HG03175 (cell line): ENCODE measurements at regions not wholly inside any gene's neighbourhood (a gene's known extent, or its start where the extent isn't known, plus 50 kb on each side); places are given as distances from the start of the nearest gene placed in this dataset.
"Not testable (repeated sequence)": the region's sequence is repeated elsewhere in the genome, so short reads cannot be mapped to it uniquely, and the experiment has no call there.

Experiments
- ATAC-seq: cut with Tn5 transposase; IDR thresholded peaks from one replicate; pipeline ENCODE4 v1.9.1; 2021; ENCODE audit warnings: mild to moderate bottlenecking, moderate library complexity; ENCODE audit not compliant: unreplicated experiment

DNA sequence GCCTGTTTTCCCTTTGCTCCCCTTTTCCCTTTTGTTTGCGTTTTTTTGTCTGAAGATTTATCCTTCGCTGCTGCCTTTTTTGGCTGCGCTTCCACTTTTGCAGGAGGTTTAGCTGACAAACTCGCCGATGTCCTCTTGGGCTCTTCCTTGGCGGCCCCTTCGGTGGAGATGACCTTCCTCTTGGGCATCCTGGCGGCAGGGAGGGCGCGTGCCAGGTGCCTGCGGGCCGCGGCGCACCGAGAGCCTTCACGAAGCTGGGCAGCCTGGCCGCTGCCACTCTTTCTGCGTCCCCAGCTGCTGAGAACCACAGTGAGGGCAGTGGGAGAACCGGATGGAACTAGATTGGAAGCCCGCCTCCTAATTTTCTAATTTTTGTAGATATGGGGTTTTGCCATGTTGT lies 197.1 kb upstream of the C2CD4B start:
- ATAC-seq: no peak

DNA sequence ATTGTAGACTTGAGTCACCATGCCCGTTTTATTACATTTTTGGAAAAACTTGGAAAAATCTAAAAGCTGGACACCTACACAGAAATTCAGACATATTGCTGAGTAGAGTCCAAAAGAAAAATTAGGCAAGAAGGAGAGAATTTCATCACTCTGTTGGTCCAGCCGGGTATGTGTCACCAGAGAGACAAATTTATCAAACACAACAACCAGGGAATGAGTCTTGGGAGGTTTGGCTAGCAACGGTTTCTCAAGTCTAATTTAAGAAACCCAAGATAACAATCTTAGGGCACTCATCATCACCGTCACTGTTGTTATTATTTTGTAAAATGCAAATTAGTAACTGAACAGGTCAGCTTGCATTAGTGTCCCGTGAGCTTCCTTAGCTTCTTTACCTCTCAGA lies 197.5 kb upstream of the C2CD4B start:
- no peak for ATAC-seq

DNA sequence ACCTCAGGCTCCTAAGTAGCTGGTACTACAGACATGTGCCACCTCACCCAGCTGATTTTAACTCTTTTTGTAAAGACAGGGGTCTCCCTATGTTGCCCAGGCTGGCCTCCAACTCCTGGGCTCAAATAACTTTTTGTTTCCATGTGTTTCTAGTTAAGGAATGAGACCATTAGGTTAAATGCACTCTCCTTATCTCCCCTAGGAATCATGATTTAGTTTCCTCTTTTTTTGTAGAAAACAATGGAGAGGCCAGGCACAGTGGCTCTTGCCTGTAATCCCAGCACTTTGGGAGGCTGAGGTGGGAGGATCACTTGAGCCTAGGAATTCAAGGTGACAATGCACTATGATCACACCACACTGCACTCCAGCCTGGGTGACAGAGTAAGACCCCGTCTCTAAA lies 198.8 kb upstream of the C2CD4B start:
- no peak for ATAC-seq

DNA sequence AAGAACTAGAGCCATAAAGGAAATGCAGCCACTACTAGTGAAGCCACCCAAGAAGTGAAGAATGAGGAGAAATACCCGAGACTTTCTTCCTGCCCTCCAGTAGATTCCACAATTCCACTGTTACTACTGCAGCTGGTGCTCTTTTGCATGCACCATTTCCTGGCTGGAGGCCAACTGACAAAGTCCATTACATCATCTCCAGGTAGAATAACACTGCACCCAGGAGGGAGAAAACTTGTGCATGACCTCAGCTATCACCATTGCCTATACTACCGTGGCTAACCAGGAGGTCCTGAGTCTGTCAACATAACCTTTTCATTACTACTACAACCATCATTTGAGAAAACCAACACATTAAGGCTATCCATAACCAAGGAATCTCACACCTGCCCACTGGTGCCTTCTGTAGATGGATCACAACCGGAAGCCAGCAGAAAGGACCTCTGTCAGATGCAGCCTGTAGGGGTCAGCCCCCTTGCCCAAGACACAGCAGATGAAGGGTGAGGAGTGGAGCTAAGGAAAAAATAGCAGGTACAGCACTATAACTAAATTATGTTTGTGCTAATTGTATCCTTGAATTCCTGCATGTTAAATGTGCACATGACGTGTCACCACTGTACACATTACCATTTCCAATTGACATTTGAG lies 200.8 kb upstream of the C2CD4B start:
- ATAC-seq: no peak

DNA sequence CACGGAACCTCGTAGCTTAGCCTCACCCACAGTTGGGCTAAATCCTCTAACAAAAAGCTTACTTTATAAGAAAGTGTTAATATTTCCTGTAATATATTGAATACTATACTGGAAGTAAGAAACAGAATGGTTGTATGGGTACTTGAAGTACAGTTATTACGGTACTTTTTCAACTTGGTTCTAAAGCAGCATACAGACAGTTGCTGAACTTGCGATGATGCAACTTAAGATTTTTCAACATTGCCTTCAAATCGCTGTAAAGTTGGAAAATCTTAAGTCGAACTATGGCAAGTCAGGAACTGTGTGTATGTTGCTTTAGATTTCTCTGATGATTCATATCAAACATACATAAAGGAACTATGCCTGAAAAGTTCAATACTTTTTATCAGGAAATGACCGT lies 204.4 kb upstream of the C2CD4B start:
- no peak for ATAC-seq

DNA sequence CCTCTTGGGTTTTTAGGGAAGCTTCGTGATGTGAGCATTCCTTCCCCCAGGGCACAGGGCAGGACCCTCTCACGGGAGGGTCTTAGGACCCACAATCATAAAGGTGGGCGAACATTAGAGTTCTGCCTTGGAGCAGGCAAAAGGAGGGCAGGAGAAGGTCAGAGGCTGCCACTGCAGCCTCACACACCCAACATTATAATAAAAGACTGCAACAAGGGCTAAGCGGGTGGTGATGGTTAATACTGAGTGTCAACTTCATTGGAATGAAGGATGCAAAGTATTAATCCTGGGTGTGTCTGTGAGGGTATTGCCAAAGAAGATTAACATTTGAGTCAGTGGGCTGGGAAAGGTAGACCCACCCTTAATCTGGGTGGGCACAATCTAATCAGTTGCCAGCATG lies 206.6 kb upstream of the C2CD4B start:
- ATAC-seq: not testable (repeated sequence)

DNA sequence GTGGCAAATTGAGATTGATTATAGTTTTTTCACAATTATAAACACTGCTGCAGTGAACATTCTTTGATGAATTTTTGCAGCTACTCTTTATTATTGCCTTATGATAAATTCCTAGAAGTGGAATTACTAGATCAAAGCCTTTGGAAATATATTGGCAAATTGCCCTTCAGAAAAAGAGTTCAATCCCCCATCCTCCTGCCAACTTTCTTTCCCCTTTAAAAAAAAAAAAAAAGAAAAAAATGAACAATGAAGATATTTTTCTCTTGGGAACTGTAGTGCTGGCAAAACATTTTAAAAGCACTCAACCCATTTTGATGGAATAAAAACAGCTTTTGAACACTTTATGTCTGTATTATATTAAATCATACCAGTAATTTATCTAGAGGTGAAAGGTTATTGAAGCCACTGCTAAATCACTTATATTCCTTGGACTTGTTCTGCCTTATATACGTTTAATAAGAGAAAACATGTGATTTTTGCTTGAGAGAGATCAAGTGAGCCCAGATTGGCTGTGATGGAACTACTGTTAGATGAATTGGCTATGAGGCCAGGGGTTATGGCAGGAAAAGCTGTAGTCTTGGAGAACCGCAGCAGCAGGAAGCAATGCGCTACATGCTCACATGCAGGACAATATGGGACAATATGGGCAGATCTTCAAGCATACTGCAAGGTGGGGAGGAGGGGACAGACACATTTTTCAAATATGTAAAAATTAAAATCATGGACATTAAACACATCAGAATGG lies 212.8 kb upstream of the C2CD4B start:
- no peak for ATAC-seq

DNA sequence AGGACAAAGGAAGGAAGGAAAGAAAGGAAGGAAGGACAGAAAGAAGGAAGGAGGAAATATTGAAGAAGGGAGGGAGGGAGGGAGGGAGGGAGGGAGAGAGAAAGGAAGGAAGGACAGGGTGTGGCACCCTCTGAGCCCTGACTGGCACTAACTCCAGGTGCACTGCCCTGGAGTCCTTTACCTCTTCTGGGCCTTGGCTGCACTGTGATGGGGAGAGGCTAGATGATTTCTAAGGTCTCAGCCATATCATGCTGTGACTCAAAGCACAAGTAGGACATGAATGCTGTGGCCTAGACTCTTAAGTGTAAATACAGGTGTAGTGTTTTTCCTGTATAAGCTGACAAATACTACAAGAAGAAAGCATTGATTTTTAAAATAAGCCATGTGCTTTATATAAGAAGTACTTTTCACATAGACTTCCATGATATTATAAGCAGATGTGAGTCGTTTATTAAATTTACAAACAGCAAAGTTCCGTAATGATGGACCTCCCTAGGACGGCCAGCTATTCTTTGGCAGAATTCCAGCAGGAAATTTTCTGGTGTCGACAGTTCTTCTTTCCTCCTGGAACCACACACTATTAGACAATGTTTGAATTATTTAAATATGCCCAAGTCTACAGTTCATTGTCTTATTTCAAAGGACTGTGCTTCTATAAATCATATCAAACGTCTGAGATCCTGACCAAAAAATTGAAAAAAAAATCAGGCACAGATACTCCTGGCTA lies 213.8 kb upstream of the C2CD4B start:
- no peak for ATAC-seq

DNA sequence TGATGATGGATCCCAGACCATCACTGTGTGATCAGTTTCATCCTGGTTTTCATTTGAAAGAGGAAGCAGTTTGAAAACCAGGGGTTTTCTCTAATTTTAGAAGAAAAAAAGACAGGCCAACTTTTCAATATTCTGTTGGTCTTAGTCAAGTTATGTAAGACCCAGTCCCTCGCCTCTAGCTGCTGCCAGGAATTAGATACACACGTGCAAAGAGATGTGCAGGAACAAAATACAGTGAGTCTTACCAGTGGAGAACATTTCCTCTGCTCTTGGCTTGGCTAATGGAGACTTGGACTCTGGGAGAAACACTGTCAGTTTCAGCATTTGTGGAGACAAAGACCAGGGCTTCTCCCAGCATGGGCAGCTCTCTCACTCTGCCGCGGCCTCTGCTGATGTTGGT lies 214.9 kb upstream of the C2CD4B start:
- no peak for ATAC-seq

DNA sequence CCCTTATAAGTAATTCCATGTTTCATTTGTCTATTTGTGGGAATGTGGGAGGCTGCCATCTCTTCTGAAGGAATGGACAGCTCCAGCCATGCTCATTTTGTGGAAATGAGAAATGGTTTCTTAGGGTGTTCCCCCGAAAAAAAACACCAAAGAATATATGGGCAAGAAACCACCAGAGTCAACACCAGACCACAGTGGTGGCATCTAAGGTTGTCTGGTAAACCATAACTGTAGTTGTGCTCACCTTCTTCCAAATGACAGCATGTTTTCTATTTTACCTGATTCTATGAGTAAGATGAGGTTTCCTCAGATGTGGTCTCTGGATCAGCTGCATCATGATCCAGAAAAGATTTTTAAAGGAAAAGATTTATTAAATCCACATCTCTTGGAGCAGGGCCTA lies 217.0 kb upstream of the C2CD4B start:
- ATAC-seq: no peak

DNA sequence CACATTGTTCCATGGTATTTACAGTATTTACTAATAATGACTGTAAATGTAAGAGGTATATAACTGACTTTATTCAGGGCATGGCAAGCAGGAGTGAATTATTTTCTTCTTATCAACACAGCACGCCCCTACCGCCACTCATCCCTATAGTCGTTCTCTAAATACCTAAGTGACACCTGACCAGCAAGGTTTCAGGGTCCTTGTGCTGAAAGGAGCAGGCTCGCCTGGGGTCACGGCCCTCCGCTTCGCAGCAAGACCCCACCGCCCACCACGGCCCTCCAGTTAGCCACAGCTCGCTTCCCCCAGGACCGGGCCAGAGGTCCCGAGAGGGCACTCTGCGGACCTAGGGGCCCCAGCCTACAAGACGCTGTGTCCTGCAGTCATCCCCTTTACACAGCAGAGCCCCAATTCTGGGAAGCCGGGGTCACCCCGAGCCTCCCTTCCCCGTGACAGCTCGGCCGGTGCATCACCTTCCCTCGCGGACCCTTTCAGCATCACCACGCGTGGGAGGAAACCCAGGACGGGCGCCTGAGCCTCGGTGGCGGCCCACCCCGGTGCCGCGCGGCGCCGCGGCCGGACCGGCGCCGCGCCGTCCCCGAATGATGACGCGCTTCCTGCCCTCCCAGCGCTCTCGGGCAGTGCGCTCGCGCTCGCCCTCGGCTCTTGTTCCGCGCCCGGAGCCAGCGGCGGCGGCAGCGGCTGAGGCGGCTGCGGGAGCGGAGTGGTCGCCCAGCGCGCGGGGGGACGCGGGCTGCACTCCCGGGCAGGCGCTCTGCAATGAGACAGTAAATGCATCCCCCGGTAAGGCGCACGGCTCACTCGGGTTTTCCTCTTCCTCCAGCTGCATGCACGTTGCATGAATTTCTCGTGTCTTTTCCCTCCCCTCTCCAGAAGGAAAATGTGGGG lies 225.1 kb upstream of the C2CD4B start, which contains the start of gene TLN2:
Gene TLN2 (plus strand): TSS at position 666 of the 906 bp plus-strand sequence.
- peak; percentile 87 for ATAC-seq

DNA sequence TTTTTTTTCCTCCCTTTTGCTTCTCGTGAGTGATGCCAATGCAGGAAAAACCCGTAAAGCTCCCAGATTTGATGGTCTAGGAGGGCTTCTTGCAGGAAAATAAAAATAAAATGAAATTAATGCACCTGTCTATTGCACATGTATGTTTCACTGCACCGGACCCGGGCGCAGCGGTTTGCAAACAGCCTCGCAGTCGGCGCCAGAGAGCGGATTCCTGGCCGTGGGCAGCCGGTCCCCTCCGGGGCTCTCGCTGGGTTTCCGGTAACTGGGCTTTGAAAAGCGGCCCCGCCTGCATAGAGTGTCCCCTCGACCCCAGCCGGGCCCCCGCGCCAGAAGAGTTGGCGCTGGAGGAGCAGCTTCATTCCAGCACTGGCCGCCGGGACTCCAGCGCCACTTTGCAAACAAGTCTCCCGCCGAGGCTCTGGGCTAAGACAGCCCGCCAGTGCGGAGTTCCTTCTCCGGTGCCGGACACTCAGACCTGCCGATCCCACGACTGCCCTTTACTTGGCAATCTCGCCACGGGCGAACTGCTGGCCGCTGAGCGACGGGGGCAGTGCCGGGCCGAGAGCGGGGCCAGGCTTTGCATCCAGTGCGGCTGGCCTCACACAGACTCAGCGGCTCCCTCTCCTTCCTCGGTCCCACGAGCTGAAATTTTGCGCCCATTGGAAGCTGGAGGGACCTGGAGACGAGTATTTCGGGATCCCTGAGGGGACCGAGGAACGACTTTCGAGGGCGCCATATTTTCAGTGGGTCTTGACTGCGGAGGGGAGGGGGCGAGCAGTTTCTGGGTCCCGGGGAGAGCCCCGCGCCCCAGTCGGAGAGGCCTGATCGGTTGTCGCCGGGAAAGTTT lies 225.9 kb upstream of the C2CD4B start:
- peak; percentile 24 for ATAC-seq

DNA sequence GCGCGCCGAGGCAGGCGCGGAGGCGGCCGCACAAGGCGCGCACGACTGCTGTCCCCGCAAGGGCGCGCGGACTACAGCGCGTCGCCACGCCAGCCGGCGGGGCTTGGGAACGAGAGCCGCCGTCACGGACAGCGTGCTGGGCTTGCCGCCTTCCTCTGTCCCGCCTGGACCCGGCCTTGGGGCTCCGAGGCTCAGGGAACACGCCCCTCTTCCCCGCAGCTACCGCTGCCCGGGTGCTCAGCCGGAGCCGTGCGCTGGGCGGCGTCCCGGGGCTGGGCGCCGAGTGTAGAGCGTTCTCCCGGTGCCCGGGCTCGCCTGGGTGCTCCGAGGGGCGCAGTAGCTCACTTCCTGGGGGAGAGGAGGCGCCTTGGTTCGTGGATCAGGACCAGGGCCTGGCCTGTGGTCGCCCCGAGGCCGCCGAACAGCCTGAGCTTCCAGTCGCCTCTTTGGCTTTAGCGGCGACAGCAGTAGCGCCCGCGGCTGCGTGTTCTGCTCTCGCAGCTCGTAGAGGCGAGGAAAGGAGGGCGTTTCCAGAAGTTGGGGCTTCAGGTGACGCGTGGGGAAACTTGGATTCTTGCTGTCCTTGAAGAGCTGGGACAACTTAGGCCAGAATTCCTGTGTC lies 226.7 kb upstream of the C2CD4B start:
- ATAC-seq: no peak

DNA sequence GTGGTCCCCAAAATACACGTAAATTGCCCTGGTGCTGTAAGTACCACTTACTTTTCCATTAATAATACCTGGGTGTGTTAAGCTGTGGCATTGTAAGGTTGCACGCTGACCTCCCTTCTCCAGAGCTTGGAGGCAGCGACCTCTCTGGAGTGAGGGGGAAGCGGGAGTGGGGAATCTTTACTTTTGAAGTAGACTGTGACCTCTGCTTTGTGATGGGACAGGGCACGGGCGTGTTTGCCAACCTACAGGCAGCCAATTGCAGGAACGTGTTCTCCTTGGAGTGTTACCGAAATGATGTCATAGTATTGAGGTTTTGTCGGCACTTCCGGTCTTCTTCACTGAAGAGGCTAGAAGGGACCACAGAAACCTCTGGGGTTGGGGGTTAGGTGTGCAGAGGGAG lies 227.3 kb upstream of the C2CD4B start:
- ATAC-seq: no peak

DNA sequence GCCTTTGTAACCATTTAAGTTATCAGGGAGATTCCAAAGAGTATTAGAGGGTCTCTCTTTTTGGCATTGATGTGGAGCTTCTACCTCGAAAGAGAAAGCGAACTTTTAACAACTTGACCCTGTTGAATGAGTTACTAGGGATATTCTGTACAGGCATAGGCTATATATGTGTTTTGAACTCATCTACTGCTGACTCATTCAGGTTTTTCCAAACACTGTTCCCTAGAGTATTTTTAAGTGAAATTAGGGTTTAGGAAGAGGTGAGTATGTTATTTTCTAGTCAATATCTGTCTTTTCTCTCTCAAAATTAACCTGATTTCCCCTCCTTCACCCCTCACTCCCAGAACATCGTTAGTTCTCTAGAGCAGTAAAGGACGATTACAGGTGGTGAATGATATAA lies 228.1 kb upstream of the C2CD4B start:
- ATAC-seq: no peak

DNA sequence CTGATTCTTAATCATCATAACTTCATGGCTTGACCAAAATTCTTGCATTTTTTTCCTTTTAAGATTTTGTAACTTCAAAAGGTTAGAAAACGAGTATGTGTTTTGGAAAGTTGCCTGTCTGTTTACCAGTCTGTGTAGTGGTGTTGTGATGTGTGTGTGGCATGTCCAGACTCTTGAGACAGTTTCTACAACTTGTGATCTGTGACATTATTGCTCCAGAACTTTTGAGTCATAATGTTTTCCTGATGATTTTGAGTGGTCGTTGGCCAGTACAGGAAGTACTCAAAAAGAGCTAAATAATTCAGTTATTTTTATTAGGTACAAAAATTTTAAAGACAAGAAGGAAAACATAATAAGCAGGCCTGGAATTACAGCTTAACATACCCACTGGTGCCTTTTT lies 229.0 kb upstream of the C2CD4B start:
- ATAC-seq: no peak

DNA sequence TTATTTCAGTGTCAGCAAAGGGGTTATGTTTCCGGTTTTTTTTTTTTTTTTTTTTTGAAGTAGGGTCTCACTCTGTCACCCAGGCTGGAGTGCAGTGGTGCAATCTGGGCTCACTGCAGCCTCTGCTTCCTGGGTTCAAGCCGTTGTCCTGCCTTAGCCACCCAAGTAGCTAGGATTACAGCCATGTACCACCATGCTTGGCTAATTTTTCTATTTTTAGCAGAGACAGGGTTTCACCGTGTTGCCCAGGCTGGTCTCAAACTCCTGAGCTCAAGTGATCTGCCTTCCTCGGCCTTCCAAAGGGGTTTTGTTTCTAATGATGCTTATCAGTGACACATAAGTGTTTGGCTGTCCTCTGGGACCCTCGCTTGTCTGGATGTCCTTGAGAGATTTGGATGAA lies 235.7 kb upstream of the C2CD4B start:
- no peak for ATAC-seq

DNA sequence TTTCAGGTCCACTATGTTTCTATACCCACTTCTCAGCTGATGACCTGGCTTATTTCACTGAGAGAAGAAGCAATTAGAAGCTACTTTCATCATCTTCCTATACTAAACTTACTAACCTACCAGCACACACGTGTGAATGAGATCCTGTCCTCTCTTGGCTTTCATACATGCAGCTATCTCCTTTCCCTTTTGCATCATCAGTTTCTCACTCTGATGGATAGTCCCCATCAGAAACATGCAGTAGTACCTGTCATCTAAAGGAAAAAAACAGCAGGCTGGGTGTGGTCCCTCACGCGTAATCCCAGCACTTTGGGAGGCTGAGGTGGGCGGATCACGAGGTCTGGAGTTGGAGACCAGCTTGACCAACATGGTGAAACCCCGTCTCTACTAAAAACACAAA lies 237.6 kb upstream of the C2CD4B start:
- no peak for ATAC-seq

DNA sequence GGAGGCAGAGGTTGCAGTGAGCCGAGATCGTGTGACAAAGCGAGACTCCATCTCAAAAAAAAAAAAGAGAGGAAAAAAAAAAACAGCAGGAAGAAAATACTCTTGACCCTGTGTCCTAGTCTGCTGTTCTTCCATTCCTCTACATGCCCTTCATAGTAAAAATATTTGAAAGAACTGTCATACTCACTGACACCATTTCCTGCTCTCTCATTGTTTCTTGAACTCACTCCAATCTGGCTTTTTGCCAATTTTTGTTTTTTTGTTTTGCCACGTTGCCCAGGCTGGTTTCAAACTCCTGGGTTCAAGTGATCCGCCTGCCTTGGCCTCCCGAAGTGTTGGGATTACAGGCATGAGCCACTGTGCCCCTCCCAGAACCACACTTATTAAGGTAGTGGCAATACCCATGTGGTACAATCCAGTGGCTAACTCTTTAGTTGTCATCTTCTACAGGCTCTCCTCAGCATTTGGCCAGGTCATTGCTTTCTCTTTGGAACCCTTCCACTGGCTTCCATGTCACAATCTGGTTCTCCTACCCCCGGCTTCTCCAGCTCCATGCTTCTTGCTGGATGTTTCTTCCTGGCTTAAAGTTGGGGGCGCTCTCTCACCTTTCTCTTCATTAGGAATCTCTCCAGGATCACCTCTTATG lies 238.2 kb upstream of the C2CD4B start:
- ATAC-seq: no peak
